GM19372 (cell line): ENCODE measurements at regions not wholly inside any gene's neighbourhood (a gene's known extent, or its start where the extent isn't known, plus 50 kb on each side); places are given as distances from the start of the nearest gene placed in this dataset.

Experiments used
- ATAC-seq: cut with Tn5 transposase; IDR thresholded peaks from one replicate; pipeline ENCODE4 v1.9.1; 2021; ENCODE audit warnings: mild to moderate bottlenecking, low read depth, moderate library complexity; ENCODE audit not compliant: unreplicated experiment

DNA sequence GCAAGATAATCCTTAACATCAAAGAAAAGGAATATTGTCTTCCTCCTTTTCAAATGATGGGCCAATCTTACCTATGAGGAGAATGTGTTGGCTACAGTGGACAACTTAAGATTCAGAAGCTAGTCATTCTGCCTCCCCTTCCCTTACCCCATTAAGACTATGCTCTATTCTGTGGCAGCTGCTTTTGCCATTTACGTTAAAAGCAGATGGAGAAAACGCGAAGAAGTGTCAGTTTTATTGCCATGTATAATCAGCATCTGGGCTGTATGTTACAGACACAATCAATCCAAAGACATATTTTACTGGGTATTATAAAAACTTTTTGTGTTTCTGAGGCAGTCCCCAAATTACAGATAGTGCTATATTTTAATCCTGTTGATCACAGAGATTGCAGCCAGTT, 196.1 kb upstream of the PACRGL start:
- no peak for ATAC-seq

DNA sequence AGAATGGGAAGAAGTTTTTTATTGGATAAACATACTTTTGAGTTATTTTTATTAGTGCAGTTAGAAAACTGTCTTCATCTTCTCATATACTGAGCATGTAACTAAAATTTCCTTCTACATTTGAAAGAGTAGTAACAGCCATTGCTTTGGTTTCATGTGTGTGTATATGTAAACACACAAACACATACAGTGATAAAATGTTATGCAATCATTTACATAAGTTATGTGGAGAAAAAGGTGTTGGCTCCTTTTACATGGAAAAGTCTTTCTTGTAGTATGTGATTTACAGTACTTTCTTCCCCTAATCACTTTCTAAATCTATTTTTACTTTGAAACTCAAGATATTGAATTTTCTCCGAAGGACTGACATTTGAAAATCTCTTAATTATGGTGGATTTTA, 194.3 kb upstream of the PACRGL start:
- no peak for ATAC-seq

DNA sequence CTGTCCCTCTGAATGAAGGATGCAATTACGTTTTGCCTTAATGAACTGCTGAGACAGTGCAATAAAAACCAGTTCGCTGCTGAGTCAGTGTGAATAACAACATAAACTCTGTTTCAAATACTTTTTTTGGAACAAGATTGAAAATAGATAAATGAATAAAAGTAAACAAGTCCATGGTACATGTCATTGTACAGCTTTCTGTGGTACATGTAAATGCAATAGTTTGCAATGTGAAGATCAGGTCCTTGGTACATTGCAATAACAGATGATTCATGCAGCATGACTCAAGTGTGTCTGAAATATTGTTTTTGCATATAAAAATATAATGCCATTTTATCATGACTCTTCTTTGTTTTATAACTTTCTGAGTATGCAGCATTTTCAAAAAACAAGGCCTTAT, 193.4 kb upstream of the PACRGL start:
- ATAC-seq, result no peak

DNA sequence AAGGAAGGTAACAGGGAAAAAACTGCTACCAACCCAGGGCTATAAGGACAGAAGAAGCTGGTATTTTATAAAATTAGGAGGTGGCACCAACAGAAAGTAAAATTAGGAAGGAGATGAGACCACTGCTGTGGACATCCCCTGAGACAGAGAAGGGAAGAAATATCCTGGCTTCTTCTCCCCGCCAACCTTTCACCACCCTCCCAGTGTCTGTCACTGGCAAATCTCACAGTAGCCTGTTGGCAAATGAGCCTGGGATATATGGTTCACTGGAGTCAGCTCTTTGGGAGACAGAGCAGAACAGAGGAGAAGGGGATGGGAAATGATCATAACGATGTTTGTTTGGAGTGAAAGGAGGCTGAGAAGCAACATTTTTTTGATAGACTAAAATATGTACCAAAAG, 190.9 kb upstream of the PACRGL start:
- no peak for ATAC-seq

DNA sequence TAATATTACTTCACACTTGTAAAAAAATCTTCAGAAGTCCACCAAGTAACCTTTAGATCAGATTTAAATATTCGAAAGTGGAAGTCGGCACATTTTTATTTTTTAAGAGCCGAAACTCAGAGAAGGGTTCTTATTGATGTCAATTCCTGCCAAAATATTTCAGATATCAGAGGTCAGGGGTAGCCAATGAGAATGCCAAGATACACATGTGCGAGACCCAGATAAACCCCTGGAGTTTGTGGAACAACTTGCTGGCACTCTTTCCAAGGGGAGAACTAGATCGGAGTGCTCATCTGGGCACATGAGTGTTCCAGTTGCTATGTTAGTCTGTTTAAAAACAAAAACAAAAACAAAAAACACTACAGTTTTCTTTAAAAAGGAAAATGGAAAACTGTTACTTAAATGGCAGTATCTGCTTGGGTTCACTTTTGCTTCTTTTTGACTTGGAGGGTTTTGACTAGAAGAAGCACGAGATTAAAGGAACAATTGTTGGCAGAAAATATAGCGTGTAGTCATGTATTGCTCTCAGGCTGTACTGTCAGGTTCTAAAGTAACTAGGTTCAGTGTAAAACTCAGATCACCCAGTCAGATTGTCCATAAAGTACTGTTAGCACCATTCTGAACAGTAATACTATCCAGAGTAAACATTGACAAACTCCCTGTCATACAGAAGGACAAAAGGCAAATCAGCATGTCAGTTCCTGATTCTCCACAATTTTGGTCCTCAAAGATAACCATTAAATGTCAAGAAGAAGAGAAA, 188.0 kb upstream of the PACRGL start:
- no peak for ATAC-seq

DNA sequence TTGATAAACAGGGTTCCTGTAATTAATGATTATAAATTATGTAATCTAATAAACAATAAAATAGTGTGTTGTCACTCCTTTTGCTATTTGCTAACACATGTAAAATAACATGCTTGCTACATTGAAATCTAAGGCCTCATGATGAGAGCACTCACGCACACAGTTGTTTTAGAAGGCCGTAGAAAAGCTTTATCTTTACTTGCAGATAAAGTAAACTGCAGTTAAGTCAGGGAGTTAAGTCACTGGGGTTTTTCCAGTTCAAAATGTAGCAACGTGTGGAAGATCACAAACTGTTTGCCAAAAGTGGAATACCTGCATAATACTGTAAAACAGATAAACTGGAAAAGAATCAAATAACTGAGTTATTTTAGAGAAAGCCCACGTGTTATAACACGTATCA, 187.3 kb upstream of the PACRGL start:
- ATAC-seq, result no peak

DNA sequence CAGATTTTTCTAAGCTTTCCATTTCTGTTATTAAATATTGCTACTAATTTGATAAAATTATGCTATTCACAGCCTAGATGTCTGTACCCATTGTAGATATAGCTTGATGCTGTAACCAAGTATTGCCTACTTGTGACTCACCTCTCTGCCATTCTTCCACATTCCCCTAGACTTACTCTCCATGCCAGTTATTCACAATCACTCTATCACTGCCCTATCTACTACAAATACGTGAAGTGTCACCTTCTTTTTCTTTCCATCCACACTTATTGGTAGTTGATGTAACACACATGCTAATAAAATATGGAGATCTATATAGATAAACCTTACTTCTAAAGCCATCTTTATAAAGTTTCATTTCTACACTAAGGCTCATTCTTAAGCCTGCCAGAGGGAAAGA, 179.4 kb upstream of the PACRGL start:
- no peak for ATAC-seq

DNA sequence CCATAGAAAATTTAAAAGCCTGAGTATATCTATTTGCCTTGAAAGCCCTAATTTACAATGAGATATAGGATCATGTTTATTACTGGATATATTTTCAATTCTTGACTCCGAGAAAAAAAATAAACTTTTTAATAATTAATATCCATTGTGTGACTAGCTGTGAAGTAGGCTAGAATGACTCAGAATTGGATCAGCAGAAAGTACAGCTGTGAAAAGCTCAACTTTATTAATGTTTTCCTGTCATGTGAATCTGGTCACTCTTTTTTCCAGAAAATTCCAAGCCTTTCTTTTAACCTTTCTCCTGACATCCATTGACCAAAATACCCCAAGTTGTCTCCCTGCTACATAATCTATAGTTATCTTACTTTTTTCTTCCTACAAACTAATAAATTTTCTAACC, 171.8 kb upstream of the PACRGL start:
- no peak for ATAC-seq

DNA sequence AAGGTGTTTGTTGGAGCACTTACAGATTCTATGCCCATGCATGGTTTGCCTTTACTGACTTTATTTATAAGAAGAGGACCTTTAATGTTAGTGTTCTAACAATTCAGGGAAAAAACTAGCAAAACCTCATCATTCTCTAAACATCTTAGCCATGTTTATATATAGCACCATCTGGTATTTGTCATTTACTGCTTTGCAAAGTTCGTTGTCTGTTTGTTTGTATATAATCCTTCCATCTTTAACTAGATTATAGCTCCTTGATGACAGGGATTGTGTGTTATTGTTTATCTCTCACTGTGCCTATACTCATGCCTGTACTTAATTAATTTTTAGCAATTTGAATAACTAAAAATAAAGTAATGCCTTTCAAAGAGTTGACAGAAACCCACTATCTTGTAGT, 170.6 kb upstream of the PACRGL start:
- no peak for ATAC-seq

DNA sequence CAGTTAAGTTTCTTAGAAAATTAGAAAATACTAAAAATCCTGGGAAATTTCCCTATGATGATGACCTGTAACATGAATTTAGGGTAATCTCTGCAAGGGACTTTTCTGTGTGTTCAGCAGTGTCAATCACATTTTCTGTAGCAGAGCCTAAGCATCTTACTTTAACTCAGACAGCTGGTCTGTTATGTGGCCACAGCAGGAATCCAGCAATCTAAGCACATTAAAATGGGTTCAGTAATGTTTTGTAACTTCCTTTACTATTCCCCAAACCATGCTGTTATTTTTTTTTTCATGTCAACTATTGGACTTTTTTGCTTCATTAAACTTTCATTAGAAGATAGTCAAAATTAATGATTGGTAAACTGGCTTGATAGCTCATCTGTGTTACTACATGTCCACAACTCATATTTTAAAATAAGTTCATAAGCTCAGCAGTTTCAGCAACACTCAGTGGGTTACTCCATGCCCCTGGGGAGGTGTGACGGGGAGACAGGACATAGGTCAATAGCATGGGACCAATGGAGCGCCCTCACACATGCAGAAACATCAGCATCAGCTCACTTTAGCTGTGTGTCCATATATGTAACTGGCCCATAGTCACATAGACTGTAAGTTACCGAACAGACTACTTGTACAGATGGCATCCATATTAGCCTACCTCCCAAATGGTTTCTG, 168.0 kb upstream of the PACRGL start:
- ATAC-seq, result no peak

DNA sequence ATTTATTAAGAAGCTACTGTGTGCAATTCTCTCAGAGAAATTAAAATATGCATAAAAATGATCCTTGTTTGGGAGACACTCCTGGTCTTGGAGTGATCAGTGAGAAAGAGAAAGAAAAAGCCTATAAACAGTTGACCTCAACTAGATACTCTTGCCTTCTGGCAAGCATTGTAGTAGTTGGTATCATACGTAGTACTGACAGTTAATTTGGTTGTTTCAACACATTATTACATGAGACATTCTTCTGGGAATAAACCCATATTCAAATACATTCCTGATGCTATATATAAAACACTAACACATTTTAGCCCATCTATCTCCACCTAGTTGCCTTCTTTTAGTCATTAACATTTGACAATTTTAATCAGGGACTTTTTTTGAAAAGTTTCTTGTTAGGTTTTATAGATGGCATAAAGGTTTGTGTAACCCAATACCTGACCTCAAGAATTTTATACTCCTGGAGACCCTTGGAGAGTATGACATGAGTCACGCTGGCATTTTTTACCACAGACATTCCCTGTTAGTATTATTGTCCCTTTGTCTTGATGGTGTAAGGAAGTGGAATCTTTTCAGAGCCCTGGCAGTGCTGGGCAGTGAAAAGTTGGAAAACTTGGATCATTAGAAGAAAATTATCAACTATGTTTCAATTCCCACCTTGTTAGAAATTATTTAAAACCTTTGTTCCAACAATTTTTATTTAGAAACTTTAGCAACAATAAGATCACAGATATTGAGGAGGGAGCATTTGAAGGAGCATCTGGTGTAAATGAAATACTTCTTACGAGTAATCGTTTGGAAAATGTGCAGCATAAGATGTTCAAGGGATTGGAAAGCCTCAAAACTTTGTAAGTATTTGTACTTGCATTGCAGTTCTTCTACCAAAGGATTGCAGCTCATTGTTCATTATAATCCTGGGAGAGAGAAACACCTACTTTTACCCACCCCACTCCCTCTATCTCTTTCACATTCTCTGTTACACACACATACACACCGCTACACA, 167.1 kb upstream of the PACRGL start:
- ATAC-seq, result no peak

DNA sequence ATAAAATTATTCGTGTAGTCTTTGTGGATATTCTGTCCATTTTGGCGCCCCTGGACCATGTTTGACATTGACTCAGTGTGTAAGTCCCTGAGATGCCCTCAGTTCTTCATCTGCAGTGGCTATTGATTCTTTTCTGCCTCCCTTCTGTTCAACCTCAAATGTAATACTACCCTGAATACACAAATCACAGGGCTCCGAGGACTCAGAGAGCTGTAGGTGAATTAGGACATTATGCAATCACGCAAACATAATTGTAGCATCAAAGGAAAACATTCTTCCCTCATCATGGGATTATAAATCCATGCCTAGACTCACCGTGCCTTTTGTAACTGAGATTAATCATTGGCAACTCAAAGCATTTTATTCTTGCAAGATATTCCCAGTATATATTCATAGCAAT, 161.4 kb upstream of the PACRGL start:
- no peak for ATAC-seq

DNA sequence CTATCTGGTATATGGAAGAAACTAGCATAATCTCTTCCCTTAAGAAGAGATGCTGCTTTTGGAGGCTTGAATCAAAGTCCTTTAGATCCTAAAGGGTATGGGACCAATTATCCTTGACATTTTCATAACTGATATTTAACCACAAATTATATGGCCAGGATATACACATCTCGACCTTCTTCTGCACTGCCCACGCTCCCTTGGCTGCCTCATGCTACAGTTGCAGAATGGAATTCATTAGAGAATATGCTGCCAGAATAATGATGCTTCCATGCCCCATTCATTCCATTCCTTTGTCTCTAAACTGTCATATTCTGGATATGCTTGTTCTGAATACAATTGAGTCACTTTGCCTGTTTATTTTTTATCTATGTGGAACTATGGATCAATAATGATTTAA, 157.1 kb upstream of the PACRGL start:
- no peak for ATAC-seq

DNA sequence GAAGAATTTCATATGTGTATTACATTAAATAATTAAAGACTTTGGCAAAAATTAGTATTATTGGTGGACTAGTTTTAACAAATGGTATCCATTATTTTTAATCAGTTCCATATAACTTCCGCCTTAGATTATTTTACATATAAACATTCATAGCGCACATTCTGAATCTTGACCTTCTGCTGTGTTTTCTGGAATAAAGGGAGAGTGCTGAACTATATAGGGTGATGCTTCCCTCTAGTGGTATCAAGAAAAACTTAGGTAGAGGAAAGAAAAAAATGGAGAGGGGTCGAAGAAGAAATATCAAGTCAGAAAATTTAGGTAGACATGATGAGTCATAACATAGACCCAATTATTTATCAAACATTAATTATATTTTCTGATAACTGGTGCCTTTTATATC, 155.6 kb upstream of the PACRGL start:
- ATAC-seq, result no peak

DNA sequence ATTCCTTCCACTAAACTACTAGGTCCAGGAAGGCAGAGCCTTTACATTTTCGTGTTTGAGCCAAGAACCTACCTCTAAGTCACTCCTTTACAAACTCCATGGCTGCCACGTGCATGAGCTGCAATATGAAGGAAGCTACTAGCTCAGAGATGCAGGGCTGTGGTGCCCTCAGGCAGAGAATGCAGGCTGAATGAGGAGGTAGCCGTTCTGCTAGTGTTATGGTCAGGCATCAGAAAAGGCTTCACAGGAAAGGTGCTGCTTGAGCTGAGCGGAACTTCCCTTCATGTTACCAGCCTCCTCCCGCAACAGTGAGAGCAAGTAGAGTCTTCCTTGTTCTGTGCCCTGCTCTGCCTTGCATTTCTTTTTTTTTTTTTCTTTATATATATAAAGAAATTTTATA, 148.3 kb upstream of the PACRGL start:
- ATAC-seq, result no peak

DNA sequence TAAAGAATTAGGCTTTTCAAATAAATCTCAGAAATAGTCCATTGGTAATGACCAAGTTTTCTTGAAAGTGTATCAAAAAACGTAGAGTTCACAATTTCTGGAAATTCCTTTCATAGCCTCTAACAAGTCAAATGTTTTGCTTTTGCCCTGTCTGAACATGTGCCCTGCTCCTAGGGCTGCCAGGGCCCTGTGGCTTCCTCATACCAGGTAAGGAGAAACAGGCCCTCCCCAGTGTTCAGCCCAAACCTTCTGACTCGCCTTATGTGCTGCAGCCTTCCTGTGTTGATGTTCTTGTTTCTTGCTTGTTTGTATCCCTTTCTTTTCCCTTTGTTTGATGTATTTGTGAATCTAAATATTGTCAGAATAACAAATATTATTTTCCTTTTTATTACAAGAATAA, 146.1 kb upstream of the PACRGL start:
- ATAC-seq, result no peak

DNA sequence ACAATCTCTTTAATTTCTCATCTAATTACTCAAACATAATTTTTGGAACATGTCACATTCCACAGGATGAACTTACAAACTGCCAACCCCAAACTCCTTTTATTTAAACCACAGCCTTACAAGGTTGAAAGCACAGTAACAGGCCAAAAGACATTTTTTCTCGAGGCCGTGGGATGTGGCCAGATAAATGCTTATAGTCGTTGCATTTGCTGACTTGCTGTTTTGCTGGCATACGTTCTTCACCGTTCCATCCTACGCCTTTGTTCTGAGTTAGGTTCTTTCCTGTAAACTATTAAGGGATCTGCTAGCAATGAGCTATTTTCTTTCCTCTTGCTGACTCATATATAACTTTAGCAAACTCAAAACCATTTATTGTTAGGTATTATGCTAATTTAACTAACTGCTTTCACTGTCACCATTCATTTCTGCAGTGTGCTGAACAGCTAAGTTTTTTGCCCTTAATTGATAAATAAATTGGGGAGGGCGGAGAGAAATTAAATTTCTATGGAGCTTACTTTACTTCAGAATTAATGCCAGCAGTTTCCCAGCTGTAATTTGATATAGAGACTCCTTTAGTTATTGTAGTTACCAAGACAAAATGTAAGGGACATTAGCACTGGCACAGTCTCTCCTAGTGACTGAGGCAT, 135.1 kb upstream of the PACRGL start:
- ATAC-seq, result no peak

DNA sequence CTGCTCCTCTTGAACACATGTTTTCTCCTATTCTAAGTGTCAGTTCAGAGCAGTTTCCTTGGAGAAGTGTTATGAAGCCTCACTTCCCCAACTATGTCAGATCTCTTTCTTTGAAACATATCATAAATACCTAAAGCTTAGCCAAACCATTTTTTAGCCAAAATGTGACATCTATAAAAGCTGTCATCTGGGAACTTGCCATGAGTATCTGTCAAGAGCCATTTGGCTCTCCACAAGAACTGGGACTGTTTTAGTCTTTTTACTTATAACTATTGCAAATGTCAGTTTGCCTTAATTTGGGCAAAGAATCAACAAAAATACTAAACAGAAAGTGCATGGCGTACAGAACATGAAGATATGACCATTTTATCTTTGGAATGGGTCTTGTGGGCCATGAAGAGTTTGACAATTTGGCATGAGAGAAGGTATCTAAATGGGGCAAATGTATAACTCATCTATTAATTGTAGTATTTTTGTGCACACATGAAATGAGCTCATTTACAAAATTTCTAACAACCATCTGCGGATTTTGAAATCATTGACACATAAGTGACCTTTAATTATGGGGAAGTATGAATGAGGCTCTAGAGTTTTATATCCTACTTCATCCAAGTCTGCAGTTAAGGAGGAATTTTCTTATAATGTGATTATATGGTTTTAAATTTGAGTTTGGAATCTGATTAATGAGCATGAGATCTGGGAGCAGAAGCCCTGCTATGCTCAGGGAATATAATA, 129.1 kb upstream of the PACRGL start:
- no peak for ATAC-seq

DNA sequence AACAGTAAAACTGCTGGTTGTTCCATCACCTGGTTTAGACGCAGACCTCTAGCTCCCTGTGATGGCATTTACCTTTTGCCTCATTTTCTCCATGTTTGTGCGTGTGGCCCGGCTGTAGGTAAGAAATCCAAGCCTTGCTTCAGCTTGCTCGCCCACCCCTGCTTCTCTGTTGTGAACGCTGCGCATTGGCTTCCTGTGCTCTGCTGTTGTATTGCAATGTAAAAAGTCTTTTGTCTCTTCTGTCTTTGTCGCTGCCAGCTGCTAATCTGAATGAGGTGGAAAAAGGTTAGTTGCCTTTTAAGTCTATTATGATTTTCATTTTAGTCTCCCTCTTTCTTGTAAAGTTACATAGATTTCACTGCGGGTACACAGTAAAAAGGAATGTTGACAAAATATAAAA, 127.3 kb upstream of the PACRGL start:
- no peak for ATAC-seq

DNA sequence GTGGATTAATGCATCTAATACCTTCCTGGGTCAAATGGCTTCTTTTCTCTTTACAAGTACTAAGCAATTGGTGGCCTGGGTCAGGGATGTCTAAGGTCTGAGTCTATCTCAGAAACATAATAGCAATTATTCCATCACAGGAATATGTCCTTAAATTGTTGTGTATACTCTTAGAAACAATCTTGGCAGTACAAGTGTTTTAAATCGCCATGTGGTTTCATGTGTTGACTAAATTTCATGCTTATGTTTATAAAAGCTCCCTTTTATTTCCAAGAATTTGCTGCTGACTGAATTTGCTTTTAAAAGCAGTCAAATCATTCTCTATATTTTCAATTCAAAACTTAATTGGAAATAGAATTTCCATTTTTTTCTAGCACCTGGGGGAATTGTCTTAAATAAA, 125.3 kb upstream of the PACRGL start:
- ATAC-seq, result no peak
